Panc1 (cell line): ENCODE measurements at regions not wholly inside any gene's neighbourhood (a gene's known extent, or its start where the extent isn't known, plus 50 kb on each side); places are given as distances from the start of the nearest gene placed in this dataset.

Experiments
- ATAC-seq: fragments of 200-7000 bp; cut with Tn5 transposase; 2 replicates; pipeline ENCODE4 v1.9.1; 2020; ENCODE audit warnings: mild to moderate bottlenecking, moderate library complexity
- BruUV-seq: library from RNA; stranded (reverse); fragments of 400-500 nt; replicated peaks from 2 replicates; lab custom pipeline; 2021; lab: Mats Ljungman, UMichigan
- CTCF ChIA-PET: fragments of 300-600 bp; sonication (Branson Sonifier 250); formaldehyde crosslinking; loops from one replicate; lab custom pipeline; 2022; ENCODE audit warnings: antibody characterized with exemption; lab: Charles Lee
- POLR2A ChIA-PET: fragments of 300-600 bp; sonication (Branson Sonifier 250); formaldehyde crosslinking; loops from one replicate; lab custom pipeline; 2022; ENCODE audit warnings: antibody characterized with exemption; lab: Charles Lee
- DNase-seq: peaks from one replicate; pipeline ENCODE4 v3.0.0-alpha.2; 2010; ENCODE audit warnings: low read depth, low spot score
- H3K27ac ChIP-seq: 2 replicates; pipeline ENCODE4 v1.5.1; 2011; ENCODE audit warnings: mild to moderate bottlenecking, low read length, inconsistent platforms
- H3K27me3 ChIP-seq: fragments of 200-500 bp; sonication (Bioruptor generic); 2 replicates; pipeline ENCODE4 v1.6.0; 2014; ENCODE audit warnings: low read length, inconsistent platforms; ENCODE audit not compliant: control insufficient read depth, insufficient read depth
- H3K36me3 ChIP-seq: fragments of 200-500 bp; sonication (Bioruptor generic); 2 replicates; pipeline ENCODE4 v1.5.1; 2014; ENCODE audit warnings: inconsistent platforms, mild to moderate bottlenecking, low read length, moderate library complexity; ENCODE audit not compliant: control insufficient read depth, insufficient read depth
- H3K4me1 ChIP-seq: 2 replicates; pipeline ENCODE4 v1.5.1; 2011; ENCODE audit warnings: inconsistent platforms, mild to moderate bottlenecking, low read length, moderate library complexity; ENCODE audit not compliant: control insufficient read depth, insufficient read depth
- H3K4me3 ChIP-seq, 2 experiments: 2 replicates each; pipeline ENCODE4 v1.5.1; 2011 to 2012; ENCODE audit warnings: low read depth in 2 of 2, low read length in 2 of 2, mild to moderate bottlenecking in 2 of 2, inconsistent platforms in 1 of 2, moderate library complexity in 1 of 2
- H3K9me3 ChIP-seq: fragments of 200-500 bp; sonication (Bioruptor generic); 2 replicates; pipeline ENCODE4 v1.5.1; 2014; ENCODE audit warnings: low read depth, mild to moderate bottlenecking, inconsistent platforms, low read length, moderate library complexity; ENCODE audit not compliant: control insufficient read depth, insufficient read depth
- CTCF ChIP-seq: fragments of 450-650 bp; IDR thresholded peaks from 2 replicates; pipeline ENCODE4 v1.5.1; 2017; ENCODE audit warnings: mild to moderate bottlenecking
- POLR2AphosphoS5 ChIP-seq: IDR thresholded peaks from 2 replicates; pipeline ENCODE4 v1.6.1; 2012; ENCODE audit warnings: mild to moderate bottlenecking, low read depth, low read length, moderate library complexity
- SIN3A ChIP-seq: IDR thresholded peaks from 2 replicates; pipeline ENCODE4 v1.6.1; 2012; ENCODE audit warnings: low read depth, mild to moderate bottlenecking, low read length, moderate library complexity, borderline replicate concordance; ENCODE audit not compliant: insufficient read depth
- TCF7L2 ChIP-seq: IDR thresholded peaks from 2 replicates; pipeline ENCODE4 v1.6.1; 2011; ENCODE audit warnings: mild to moderate bottlenecking, low read depth, low read length, inconsistent platforms
- in situ Hi-C: cut with HindIII; loops from 2 replicates; pipeline ENCODE4 v1.10.0; 2016; ENCODE audit warnings: low sequenced_read_pairs, low pct_unique_long_range_greater_than_20kb
- intact Hi-C: fragments of 100-400 bp; cut with micrococcal nuclease; formaldehyde crosslinking; loops from one replicate; pipeline ENCODE4 v1.10.0; 2022; ENCODE audit not compliant: unreplicated experiment
- TF ChIP-seq, protein P1 (sequence below), 2 experiments: IDR thresholded peaks; 2 replicates each; pipeline ENCODE4 v1.6.1; 2011 to 2012; ENCODE audit warnings: low read depth in 2 of 2, control low read depth in 1 of 2, low read length in 1 of 2, mild to moderate bottlenecking in 1 of 2, moderate library complexity in 1 of 2; ENCODE audit not compliant: insufficient read depth in 1 of 2

- Histone ChIP-seq H3K27ac (no peak overlapping the region), H3K4me3 (no peak overlapping the region), H3K36me3 (no peaks in the 10 kb centered on the region), H3K4me1 (no peaks in the 10 kb centered on the region), H3K9me3 (no peaks in the 10 kb centered on the region), H3K27me3 (no peaks in the 10 kb centered on the region)
- BruUV-seq: no TSS peak
- POLR2A ChIA-PET: no interaction called here
- no peak for DNase-seq
- no peak for ATAC-seq
- intact Hi-C loops (no loop called here), in situ Hi-C loops (no loop called here)
- CTCF ChIA-PET: no interaction called here
- no peak for TF ChIP-seq SIN3A
- TF ChIP-seq CTCF: no peak
- TF ChIP-seq POLR2AphosphoS5: no peak
- TF ChIP-seq TCF7L2: no peak
- TF ChIP-seq, protein P1, sequence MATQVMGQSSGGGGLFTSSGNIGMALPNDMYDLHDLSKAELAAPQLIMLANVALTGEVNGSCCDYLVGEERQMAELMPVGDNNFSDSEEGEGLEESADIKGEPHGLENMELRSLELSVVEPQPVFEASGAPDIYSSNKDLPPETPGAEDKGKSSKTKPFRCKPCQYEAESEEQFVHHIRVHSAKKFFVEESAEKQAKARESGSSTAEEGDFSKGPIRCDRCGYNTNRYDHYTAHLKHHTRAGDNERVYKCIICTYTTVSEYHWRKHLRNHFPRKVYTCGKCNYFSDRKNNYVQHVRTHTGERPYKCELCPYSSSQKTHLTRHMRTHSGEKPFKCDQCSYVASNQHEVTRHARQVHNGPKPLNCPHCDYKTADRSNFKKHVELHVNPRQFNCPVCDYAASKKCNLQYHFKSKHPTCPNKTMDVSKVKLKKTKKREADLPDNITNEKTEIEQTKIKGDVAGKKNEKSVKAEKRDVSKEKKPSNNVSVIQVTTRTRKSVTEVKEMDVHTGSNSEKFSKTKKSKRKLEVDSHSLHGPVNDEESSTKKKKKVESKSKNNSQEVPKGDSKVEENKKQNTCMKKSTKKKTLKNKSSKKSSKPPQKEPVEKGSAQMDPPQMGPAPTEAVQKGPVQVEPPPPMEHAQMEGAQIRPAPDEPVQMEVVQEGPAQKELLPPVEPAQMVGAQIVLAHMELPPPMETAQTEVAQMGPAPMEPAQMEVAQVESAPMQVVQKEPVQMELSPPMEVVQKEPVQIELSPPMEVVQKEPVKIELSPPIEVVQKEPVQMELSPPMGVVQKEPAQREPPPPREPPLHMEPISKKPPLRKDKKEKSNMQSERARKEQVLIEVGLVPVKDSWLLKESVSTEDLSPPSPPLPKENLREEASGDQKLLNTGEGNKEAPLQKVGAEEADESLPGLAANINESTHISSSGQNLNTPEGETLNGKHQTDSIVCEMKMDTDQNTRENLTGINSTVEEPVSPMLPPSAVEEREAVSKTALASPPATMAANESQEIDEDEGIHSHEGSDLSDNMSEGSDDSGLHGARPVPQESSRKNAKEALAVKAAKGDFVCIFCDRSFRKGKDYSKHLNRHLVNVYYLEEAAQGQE (IDR thresholded peaks at IDR 0.05; ENCODE audit: insufficient read depth in 1 of 2, low read depth in 2 of 2, low read length in 1 of 2): no peak
These were observed 113.9 kb downstream of the CT47B1 start for GRCh38 chrX:120761810-120762209.

DNA sequence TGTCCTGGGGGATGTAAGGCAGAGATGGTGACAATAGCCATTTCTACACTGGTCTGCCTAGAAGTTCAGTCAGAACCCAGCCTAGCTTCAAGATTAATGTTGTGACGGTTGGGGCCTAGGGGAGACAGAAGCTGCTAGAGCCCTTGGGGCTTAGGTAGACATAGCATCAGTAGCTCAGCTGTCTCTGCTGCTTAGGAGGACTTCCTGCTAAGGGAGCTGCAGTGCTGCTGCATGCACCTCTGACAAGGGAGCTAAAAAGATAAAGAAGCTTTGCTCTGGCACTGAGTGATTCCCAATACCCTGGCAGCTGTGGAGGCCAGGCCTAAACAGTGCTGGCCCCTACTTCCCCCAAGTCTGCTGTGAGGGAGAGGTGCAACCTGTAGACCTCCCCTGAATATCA is 116.0 kb downstream of the CT47B1 start:
- no TSS peak for BruUV-seq
- in situ Hi-C loops (no loop called here), intact Hi-C loops (no loop called here)
- no peak for DNase-seq
- no peaks in the 10 kb centered on the region for H3K36me3 ChIP-seq
- no peak overlapping the region for H3K4me3 ChIP-seq
- CTCF ChIA-PET: no interaction called here
- TF ChIP-seq POLR2AphosphoS5 (no peak), CTCF (no peak), TCF7L2 (no peak), SIN3A (no peak)
- TF ChIP-seq, protein P1 (IDR thresholded peaks at IDR 0.05; ENCODE audit: insufficient read depth in 1 of 2, low read depth in 2 of 2, low read length in 1 of 2): no peak
- no peaks in the 10 kb centered on the region for H3K9me3 ChIP-seq
- no peak for ATAC-seq
- 0 out of 2 replicates have a peak, but pooled peaks cover 2% of the 10 kb centered on the region for H3K27me3 ChIP-seq
- POLR2A ChIA-PET: interaction anchor here (0.6 kb wide), 1 partner anchor 37 kb away, joined by 3 read pairs; no protein-coding TSS in a partner anchor
- H3K27ac ChIP-seq: no peak overlapping the region
- no peaks in the 10 kb centered on the region for H3K4me1 ChIP-seq
